Natural killer cell (primary cell): ENCODE measurements at regions not wholly inside any gene's neighbourhood (a gene's known extent, or its start where the extent isn't known, plus 50 kb on each side); places are given as distances from the start of the nearest gene placed in this dataset.

Experiments
- ATAC-seq, 3 donors: fragments of 150-1000 bp in 2 of 3; fragments of 200-7000 bp in 1 of 3; cut with Tn5 transposase; 1 replicate in 1 of 3; 2 replicates in 2 of 3; pipeline ENCODE4 v1.10.0; 2021; ENCODE audit warnings: mild to moderate bottlenecking in 2 of 3, moderate library complexity in 2 of 3
- DNase-seq, 2 donors: peaks; one replicate each; pipeline versions ENCODE4 v3.0.0 to v3.0.0-alpha.2; 2013 to 2021; ENCODE audit warnings: mixed read lengths in 1 of 2
- H3K27ac ChIP-seq: one replicate; pipeline ENCODE4 v1.5.1; 2013; ENCODE audit warnings: mild to moderate bottlenecking, low read length
- H3K27me3 ChIP-seq: one replicate; pipeline ENCODE4 v1.6.1; 2013; ENCODE audit warnings: low read length; ENCODE audit not compliant: control insufficient read depth, insufficient read depth
- H3K36me3 ChIP-seq: one replicate; pipeline ENCODE4 v1.6.1; 2013; ENCODE audit warnings: low read length; ENCODE audit not compliant: control insufficient read depth, insufficient read depth
- H3K4me1 ChIP-seq: one replicate; pipeline ENCODE4 v1.6.1; 2013; ENCODE audit warnings: low read length; ENCODE audit not compliant: control insufficient read depth, insufficient read depth
- H3K4me3 ChIP-seq: one replicate; pipeline ENCODE4 v1.5.1; 2013; ENCODE audit warnings: low read length
- H3K9me3 ChIP-seq: one replicate; pipeline ENCODE4 v1.6.1; 2013; ENCODE audit warnings: low read length; ENCODE audit not compliant: control insufficient read depth, insufficient read depth
- H3K27ac Mint-ChIP-seq, 2 donors: one replicate each; pipeline ENCODE4 v1.8.0; 2022; ENCODE audit warnings: mild to moderate bottlenecking in 2 of 2, mixed read lengths in 2 of 2, moderate library complexity in 1 of 2
- H3K27me3 Mint-ChIP-seq, 2 donors: one replicate each; pipeline ENCODE4 v1.8.0; 2022; ENCODE audit warnings: low read depth in 2 of 2, mixed read lengths in 2 of 2
- H3K36me3 Mint-ChIP-seq: one replicate; pipeline ENCODE4 v1.8.0; 2022; ENCODE audit warnings: mixed read lengths
- H3K4me1 Mint-ChIP-seq, 2 donors: one replicate each; pipeline ENCODE4 v1.8.0; 2022; ENCODE audit warnings: mixed read lengths in 2 of 2
- H3K4me3 Mint-ChIP-seq: one replicate; pipeline ENCODE4 v1.8.0; 2022; ENCODE audit warnings: mild to moderate bottlenecking, moderate library complexity, mixed read lengths
- H3K9me3 Mint-ChIP-seq, 2 donors: one replicate each; pipeline ENCODE4 v1.8.0; 2022; ENCODE audit warnings: mixed read lengths in 2 of 2
- WGBS: methylation state at CpG from one replicate; pipeline ENCODE4 v1.1.7; 2013; ENCODE audit warnings: missing lambda C conversion rate; ENCODE audit not compliant: insufficient coverage; 5-methylcytosine and 5-hydroxymethylcytosine counted together
- intact Hi-C: fragments of 100-400 bp; cut with micrococcal nuclease; formaldehyde crosslinking; loops from one replicate; pipeline ENCODE4 v1.14.2; 2022
- TF ChIP-seq, protein P1 (sequence below): fragments of 200-600 bp; IDR thresholded peaks from one replicate; pipeline ENCODE4 v1.8.0; 2022; ENCODE audit warnings: antibody characterized with exemption

GRCh38 chrX:23494741-23495140 is 160.1 kb downstream of the PTCHD1 start:
- DNase-seq (no peak), ATAC-seq (no peak)
- no peaks in the 10 kb centered on the region for H3K36me3 ChIP-seq
- H3K9me3 ChIP-seq, result no peaks in the 10 kb centered on the region
- Mint-ChIP-seq H3K4me1 (peaks cover 9% of the 10 kb centered on the region in 2 donors), H3K4me3 (no peak overlapping the region), H3K27ac (no peak overlapping the region), H3K9me3 (no peaks in the 10 kb centered on the region), H3K36me3 (no peaks in the 10 kb centered on the region), H3K27me3 (no peaks in the 10 kb centered on the region)
- peaks cover 3% of the 10 kb centered on the region for H3K4me1 ChIP-seq
- H3K4me3 ChIP-seq, result no peak overlapping the region
- TF ChIP-seq, protein P1, sequence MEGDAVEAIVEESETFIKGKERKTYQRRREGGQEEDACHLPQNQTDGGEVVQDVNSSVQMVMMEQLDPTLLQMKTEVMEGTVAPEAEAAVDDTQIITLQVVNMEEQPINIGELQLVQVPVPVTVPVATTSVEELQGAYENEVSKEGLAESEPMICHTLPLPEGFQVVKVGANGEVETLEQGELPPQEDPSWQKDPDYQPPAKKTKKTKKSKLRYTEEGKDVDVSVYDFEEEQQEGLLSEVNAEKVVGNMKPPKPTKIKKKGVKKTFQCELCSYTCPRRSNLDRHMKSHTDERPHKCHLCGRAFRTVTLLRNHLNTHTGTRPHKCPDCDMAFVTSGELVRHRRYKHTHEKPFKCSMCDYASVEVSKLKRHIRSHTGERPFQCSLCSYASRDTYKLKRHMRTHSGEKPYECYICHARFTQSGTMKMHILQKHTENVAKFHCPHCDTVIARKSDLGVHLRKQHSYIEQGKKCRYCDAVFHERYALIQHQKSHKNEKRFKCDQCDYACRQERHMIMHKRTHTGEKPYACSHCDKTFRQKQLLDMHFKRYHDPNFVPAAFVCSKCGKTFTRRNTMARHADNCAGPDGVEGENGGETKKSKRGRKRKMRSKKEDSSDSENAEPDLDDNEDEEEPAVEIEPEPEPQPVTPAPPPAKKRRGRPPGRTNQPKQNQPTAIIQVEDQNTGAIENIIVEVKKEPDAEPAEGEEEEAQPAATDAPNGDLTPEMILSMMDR, result no peak
- no peaks in the 10 kb centered on the region for H3K27me3 ChIP-seq
- 95% methylated on average over 10 of the region's 12 CpGs for WGBS
- H3K27ac ChIP-seq, result no peak overlapping the region
- intact Hi-C loops, result no loop called here

GRCh38 chrX:23497919-23498318 is 163.3 kb downstream of the PTCHD1 start:
- TF ChIP-seq, protein P1, result no peak
- no peaks in the 10 kb centered on the region for H3K9me3 Mint-ChIP-seq
- H3K36me3 Mint-ChIP-seq, result no peaks in the 10 kb centered on the region
- Histone ChIP-seq H3K9me3 (no peaks in the 10 kb centered on the region), H3K27me3 (no peaks in the 10 kb centered on the region), H3K36me3 (no peaks in the 10 kb centered on the region), H3K4me3 (no peak overlapping the region), H3K27ac (no peak overlapping the region), H3K4me1 (peaks cover 3% of the 10 kb centered on the region)
- ATAC-seq (no peak), DNase-seq (no peak)
- H3K27me3 Mint-ChIP-seq, result no peaks in the 10 kb centered on the region
- H3K27ac Mint-ChIP-seq, result no peak overlapping the region
- no peak overlapping the region for H3K4me3 Mint-ChIP-seq
- intact Hi-C loops, result no loop called here
- peaks cover 9% of the 10 kb centered on the region in 2 donors for H3K4me1 Mint-ChIP-seq

- H3K27ac Mint-ChIP-seq, result no peak overlapping the region
- no peak overlapping the region for H3K4me3 Mint-ChIP-seq
- no peaks in the 10 kb centered on the region for H3K36me3 ChIP-seq
- no peak overlapping the region for H3K27ac ChIP-seq
- no peaks in the 10 kb centered on the region for H3K9me3 ChIP-seq
- no peaks in the 10 kb centered on the region for H3K36me3 Mint-ChIP-seq
- TF ChIP-seq, protein P1, result no peak
- H3K27me3 ChIP-seq, result no peaks in the 10 kb centered on the region
- 74% methylated on average over 2 of the region's 4 CpGs for WGBS
- ATAC-seq (no peak), DNase-seq (no peak)
- intact Hi-C loops, result no loop called here
- no peak overlapping the region for H3K4me3 ChIP-seq
- no peaks in the 10 kb centered on the region for H3K4me1 Mint-ChIP-seq
- no peaks in the 10 kb centered on the region for H3K4me1 ChIP-seq
- no peaks in the 10 kb centered on the region for H3K9me3 Mint-ChIP-seq
- H3K27me3 Mint-ChIP-seq, result no peaks in the 10 kb centered on the region
These were observed 165.3 kb upstream of the PRDX4 start for GRCh38 chrX:23501974-23502373.

DNA sequence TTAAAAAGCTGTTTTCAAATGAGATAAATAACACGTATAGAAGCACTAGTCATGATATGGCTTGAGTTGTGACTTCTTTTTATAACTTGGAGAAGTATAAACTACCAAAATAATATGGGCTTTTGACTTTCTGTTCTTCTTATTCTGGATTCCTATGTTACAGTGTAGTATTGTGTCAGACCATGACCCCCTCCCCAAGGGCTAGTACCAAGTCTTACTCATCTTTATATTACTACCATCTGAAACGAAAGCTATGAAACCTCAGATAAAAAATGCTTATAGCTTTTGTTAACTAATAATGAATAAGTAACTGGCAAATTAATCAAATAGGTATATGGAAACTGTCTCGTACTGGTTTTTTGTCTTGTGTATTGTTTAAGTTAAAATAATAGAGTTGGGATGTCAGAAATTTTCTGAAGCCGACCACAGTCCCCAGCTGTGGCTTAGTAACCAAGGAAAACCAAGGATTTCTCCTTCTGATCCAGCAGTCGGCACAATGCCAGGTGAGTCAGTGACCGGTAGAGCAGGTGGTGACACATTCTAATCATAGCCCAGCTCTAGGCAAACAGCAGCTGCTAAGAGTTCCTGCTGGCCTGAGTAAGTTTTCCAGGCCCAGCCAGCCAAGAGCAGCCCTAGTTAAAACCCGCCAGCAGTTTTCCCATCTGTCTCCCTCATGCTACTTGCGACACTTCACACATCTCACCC is 163.3 kb upstream of the PRDX4 start:
- Histone ChIP-seq H3K9me3 (no peaks in the 10 kb centered on the region), H3K27me3 (no peaks in the 10 kb centered on the region), H3K27ac (no peak overlapping the region), H3K4me1 (no peaks in the 10 kb centered on the region), H3K36me3 (no peaks in the 10 kb centered on the region), H3K4me3 (no peak overlapping the region)
- no peaks in the 10 kb centered on the region for H3K9me3 Mint-ChIP-seq
- H3K27me3 Mint-ChIP-seq, result no peaks in the 10 kb centered on the region
- WGBS, result 87% methylated on average over 6 of the region's 8 CpGs
- ATAC-seq (no peak), DNase-seq (no peak)
- intact Hi-C loops, result no loop called here
- TF ChIP-seq, protein P1, result no peak
- no peak overlapping the region for H3K4me3 Mint-ChIP-seq
- H3K27ac Mint-ChIP-seq, result no peak overlapping the region
- H3K4me1 Mint-ChIP-seq, result no peaks in the 10 kb centered on the region
- H3K36me3 Mint-ChIP-seq, result no peaks in the 10 kb centered on the region
